Coronary artery (tissue), 2 donors: ENCODE measurements at regions not wholly inside any gene's neighbourhood (a gene's known extent, or its start where the extent isn't known, plus 50 kb on each side); places are given as distances from the start of the nearest gene placed in this dataset.

Experiments used
- DNase-seq: peaks from one replicate; pipeline ENCODE4 v3.0.0-alpha.2; 2017; ENCODE audit warnings: low spot score
- H3K27ac ChIP-seq, 2 donors: fragments of 200-600 bp; sonication (generic); one replicate each; pipeline ENCODE4 v1.5.1; 2016 to 2019
- H3K4me3 ChIP-seq: fragments of 200-600 bp; sonication (generic); 2 replicates; pipeline ENCODE4 v1.5.1; 2016; ENCODE audit warnings: mild to moderate bottlenecking, moderate library complexity
- CTCF ChIP-seq: fragments of 200-600 bp; sonication (generic); IDR thresholded peaks from one replicate; pipeline ENCODE4 v1.5.1; 2019; ENCODE audit warnings: antibody characterized with exemption

DNA sequence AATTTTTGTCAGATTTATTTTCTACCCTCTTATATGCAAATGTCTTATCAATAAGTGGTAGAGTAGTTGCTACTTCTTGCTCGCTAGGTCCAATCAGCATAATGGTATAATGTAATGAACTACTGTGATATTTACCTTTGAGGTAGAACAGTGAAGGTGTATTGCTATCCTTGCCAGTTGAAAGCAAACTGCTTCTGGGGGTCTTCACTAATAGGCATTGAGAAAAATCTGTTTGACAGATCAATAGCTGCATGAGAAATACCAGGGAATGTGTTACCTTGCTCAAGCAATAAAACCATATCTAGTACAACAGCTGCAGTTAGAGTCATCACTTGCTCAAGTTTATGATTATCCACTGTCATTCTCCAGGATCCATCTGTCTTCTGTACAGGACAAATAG lies 50.1 kb upstream of the EFEMP1 start:
- TF ChIP-seq CTCF: no peak
- no peak overlapping the region for H3K27ac ChIP-seq
- DNase-seq: no peak
- H3K4me3 ChIP-seq: no peak overlapping the region

GRCh38 chr2:55976681-55977080 lies 53.1 kb upstream of the EFEMP1 start:
- Histone ChIP-seq H3K4me3 (no peak overlapping the region), H3K27ac (no peak overlapping the region)
- no peak for DNase-seq
- no peak for TF ChIP-seq CTCF

DNA sequence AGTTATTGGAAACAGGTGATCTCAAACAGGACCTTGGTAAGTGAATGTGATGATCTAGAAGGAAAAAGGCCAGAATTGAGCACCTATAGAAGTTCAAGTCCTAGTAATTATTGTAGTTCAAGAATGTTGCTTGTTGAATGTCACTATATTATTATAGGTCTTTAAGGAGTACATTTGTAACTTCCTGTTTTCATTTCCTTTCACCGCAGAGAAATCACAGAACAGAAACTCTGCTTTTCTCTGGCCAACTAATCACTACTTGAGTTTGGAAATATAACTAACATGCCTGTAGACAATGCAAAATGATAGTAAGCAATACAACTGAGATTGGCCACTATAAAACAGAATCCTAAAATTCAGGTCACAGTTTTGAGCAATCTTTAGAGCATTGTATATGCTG lies 61.8 kb upstream of the EFEMP1 start:
- TF ChIP-seq CTCF: no peak
- no peak for DNase-seq
- H3K27ac ChIP-seq: no peak overlapping the region
- H3K4me3 ChIP-seq: no peak overlapping the region

GRCh38 chr2:55986001-55986400 lies 62.4 kb upstream of the EFEMP1 start:
- TF ChIP-seq CTCF: no peak

GRCh38 chr2:55986700-55987440 lies 63.3 kb upstream of the EFEMP1 start:
- no peak overlapping the region for H3K4me3 ChIP-seq
- no peak for TF ChIP-seq CTCF
- no peak overlapping the region for H3K27ac ChIP-seq
- DNase-seq: no peak

More at GRCh38 chr2:55986001-55986400, 62.4 kb upstream of the EFEMP1 start:
- no peak for DNase-seq
- no peak overlapping the region for H3K4me3 ChIP-seq
- H3K27ac ChIP-seq: no peak overlapping the region

DNA sequence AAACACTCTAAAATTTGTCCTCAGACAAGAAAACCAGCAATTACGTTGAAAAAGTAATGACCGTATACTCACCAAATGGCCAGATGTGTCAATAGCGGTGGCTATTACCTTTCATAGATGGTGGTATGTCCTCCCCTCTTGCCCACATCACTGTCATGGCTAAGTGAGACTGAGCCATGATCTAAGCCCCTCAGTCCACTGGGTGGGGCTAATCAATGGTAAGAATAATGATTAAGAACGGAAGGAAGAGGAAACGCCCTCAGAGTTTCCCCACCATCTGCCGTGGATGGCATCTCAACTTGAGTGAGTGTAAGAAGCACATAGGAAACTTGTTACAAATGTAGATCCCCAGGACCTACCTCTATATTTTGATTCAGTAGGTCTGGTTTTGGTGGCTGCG lies 65.8 kb upstream of the EFEMP1 start:
- Histone ChIP-seq H3K27ac (no peak overlapping the region), H3K4me3 (no peak overlapping the region)
- no peak for TF ChIP-seq CTCF
- no peak for DNase-seq

GRCh38 chr2:55992455-55992854 lies 68.9 kb upstream of the EFEMP1 start:
- no peak for DNase-seq
- Histone ChIP-seq H3K27ac (peak overlapping the region; percentile 9 to 53), H3K4me3 (no peak overlapping the region)
- no peak for TF ChIP-seq CTCF
